GM19324 (cell line): ENCODE measurements at regions not wholly inside any gene's neighbourhood (a gene's known extent, or its start where the extent isn't known, plus 50 kb on each side); places are given as distances from the start of the nearest gene placed in this dataset.
"Not testable (repeated sequence)": the region's sequence is repeated elsewhere in the genome, so short reads cannot be mapped to it uniquely, and the experiment has no call there.

Source experiments
- ATAC-seq: cut with Tn5 transposase; IDR thresholded peaks from one replicate; pipeline ENCODE4 v1.9.1; 2021; ENCODE audit warnings: mild to moderate bottlenecking, moderate library complexity; ENCODE audit not compliant: unreplicated experiment, low FRiP score

- ATAC-seq = not testable (repeated sequence)
These were observed 2777.4 kb upstream of the TPTE start for GRCh38 chr21:7743940-7744339.

DNA sequence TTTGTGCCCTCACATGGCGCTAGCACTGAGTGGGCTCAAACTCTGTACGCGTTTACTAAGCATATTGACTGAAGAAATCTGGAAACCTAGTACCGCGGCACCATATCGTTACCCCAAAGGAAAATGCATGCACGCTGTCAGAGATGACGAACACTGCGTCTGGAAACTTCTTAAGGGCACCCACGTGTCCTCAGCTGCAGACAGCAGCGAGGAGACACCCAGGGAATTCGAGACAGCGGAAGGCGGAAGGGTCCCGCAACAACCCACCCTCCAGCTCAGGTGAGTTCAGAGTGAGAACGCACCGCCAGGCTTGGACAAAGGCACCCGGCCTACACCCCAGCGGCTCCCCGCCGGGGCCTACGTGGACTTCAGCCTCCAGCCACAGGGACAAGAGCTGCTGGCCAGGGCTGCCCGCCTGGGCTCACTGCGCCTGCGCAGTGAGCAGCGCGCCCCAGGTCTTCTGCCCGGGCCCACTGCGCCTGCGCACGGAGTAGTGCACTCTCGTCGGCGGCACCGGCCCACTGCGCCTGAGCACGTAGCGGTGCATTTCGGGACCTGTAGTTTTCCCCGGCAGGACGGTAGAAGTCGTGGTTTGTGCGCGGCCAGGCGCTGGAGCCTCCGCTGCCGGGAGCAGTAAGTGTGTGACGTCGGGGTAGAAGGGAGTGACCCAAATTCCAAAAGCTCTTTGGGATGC is 2776.8 kb upstream of the TPTE start:
- ATAC-seq = peak; percentile 98

- peak; percentile 89 for ATAC-seq
These were observed 2776.3 kb upstream of the TPTE start for GRCh38 chr21:7745100-7745450.

DNA sequence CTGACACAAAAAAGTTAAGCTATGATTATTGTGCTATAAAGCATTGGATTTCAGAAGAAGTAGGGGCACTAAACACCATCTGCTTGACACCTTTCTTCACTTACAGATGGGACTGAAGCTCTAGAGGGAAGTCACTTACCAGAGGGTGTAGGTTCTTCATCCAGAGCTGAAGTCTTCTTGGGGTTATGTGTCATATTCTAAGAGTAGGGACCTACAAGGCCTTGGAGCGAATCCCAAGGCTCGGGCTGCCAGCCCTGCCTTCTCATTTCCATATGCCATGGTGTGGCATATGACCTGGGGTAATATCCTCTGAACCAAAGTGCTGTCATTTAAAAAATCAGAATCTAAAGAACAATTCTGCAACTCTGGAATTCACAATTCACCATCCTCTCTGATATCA is 2773.4 kb upstream of the TPTE start:
- not testable (repeated sequence) for ATAC-seq

DNA sequence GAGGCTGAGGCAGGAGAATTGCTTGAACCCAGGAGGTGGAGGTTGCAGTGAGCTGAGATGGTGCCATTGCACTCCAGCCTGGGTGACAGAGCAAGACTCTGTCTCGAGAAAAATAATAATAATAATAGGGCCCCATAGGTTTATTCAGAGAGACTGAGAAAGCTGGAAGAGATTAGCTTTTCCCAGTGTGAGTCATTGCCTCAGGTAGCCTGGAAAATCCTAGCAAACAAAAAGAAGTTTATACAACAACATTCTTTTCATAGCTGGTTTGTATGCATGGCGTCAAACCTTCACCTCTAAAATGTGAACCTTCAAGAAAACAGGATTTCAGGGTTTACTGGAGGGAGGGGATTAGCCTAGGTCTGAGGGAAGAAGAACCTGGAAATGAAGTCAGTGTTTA is 2768.8 kb upstream of the TPTE start:
- ATAC-seq = not testable (repeated sequence)

DNA sequence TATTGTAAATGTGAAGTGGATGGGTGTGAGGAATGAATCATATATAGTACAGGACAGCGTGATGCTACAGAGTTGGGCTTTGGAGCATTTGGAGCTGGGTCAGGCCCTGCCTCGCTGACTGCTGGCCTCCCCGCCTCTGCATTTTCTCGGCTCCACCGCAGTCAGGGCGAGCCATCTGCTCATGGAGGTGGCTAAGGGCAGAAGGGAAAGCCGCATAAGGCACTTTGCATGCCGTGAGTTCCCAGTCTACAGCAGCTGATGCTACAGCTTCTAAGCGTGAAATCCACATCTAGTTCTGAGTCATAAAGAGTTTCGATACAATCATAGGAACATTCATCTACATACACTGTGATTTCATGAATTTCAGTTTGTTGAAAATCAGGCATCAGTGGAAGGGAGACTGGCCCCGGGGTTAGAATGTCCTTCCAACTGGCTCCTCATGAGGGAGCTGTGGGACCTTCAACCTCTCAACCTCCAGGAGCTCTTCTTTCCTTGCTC is 2768.0 kb upstream of the TPTE start:
- peak; percentile 84 for ATAC-seq

GRCh38 chr21:7769985-7770384 is 2751.4 kb upstream of the TPTE start:
- not testable (repeated sequence) for ATAC-seq

DNA sequence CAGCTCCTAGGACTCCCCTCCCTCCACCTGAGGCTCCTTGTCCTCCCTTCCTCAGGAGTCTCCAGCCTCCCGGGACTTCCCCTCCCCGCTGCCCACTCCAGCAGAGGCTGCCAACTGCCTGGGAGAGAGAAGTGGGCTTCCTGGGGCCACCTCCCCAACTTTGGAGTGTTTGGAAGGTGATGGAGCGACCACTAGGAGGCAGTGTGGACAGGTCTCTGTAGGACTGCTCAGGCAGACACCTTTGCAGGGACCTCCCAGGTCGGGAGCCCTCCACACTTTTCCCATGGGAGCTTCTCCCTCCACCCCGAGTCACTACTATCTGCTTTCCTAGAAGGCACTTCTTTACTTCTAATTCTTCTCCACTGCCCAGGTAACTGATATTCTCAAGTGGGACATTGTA is 2747.2 kb upstream of the TPTE start:
- not testable (repeated sequence) for ATAC-seq

GRCh38 chr21:7775327-7775984 is 2745.9 kb upstream of the TPTE start:
- not testable (repeated sequence) for ATAC-seq

GRCh38 chr21:7776035-7776434 is 2745.3 kb upstream of the TPTE start:
- not testable (repeated sequence) for ATAC-seq

- ATAC-seq = not testable (repeated sequence)
These were observed 2744.8 kb upstream of the TPTE start for GRCh38 chr21:7776622-7777021.

DNA sequence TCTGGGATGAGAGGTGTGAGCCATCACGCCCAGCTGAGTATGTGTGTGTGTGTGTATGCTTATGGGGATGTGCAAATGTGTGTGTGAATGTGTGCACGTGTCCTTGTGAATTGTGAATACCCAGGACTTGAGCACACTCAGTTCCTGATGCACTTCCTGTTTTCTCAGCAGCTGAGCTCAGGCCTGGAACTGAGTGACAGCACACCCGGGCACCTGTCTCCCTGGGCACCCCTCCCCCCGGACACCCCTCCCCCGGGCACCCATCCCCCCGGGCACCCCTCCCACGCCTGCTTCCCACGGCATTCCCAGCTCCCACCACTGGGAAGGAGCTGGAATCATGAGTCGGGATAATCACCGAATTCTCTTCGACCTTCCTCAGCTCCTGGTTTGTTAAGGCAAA is 2744.1 kb upstream of the TPTE start:
- not testable (repeated sequence) for ATAC-seq

GRCh38 chr21:7787427-7788078 is 2733.8 kb upstream of the TPTE start:
- not testable (repeated sequence) for ATAC-seq

GRCh38 chr21:7793797-7794196 is 2727.6 kb upstream of the TPTE start:
- not testable (repeated sequence) for ATAC-seq

- ATAC-seq = not testable (repeated sequence)
These were observed 2724.1 kb upstream of the TPTE start for GRCh38 chr21:7797328-7797727.

DNA sequence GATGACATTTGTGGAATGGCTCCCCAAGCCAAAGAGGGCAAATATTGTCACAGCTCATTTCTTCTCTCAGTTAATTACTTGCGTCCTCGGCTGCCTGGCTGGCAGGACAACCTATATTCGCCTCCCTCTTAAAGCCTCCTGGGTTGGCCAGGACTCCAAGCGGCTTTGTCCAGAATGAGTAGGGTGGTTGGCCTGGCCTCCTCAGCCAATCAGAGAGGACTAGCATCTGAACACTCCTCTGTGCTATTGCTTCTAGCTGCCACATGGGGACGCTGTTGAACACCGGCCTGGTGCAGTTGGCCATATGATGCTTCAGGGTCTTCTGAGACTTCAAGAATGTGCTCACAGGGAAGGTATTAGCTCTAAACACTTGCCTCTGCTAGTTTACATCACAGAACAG is 2722.9 kb upstream of the TPTE start:
- ATAC-seq = not testable (repeated sequence)

DNA sequence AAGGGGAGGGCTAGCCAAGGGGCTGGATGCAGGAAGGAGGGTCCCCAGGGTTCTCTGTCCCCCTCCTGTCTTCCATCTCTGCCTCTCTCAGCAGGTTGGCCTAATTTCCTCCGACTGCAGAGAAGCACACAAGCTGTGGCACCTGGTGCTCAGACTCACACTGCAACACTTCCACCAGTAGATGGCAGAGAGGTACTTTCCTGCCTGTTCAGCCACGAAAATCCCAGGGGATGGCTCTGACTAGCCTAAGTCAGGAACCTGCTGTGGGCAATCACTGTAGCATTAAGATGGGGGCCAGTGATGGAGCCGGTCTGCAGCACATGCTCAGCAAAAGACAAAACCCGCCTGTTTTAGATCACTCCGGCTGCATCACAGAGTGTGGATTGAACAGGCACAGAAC is 2721.7 kb upstream of the TPTE start:
- not testable (repeated sequence) for ATAC-seq

- ATAC-seq = not testable (repeated sequence)
These were observed 2707.9 kb upstream of the TPTE start for GRCh38 chr21:7813475-7813874.

DNA sequence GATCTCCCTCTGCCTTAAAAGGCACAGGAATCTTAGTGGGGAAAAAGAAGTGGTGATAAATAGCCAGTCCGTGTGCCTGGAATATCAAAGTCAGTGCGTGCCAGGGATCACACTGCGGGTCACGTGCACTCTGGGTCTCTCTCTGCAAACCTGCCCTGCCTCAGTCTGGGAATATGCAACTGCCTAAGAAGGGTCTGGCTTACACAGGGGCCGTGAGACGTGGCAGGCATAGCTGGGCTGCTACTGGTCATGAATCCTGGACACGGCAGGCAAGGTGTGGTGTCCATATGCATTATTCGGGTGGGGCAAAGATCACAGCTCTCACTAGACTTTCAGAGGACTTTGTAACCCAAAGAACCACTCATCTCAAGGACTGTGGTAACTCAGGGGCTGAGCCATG is 2704.4 kb upstream of the TPTE start:
- ATAC-seq = not testable (repeated sequence)

GRCh38 chr21:7819301-7819700 is 2702.1 kb upstream of the TPTE start:
- ATAC-seq = not testable (repeated sequence)

DNA sequence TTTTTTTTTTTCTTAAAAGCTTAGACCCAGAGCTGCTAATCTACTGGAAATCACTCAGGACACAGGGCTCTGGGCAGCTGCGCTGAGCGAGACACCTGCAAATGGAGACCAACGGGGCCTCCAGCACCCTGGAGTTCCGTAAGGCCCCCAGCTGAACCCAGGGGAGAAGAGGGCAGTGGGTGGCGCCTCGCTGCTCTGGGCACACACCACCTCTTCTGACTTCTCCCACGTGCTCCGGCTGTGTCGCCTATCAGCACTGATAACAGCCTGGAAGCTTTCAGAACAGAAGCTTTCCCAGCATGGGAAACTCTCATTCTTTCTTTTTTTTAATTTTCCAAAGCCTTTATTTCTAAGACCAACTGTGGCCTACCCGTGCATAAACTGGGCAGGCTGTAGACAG is 2695.8 kb upstream of the TPTE start:
- ATAC-seq = not testable (repeated sequence)
